ENCODE measurements at regions not wholly inside any gene's neighbourhood (a gene's known extent, or its start where the extent isn't known, plus 50 kb on each side); places are given as distances from the start of the nearest gene placed in this dataset.
A peak's percentile ranks its signal among the peaks of the same experiment; 100 is the strongest.
"Not testable (repeated sequence)": the region's sequence is repeated elsewhere in the genome, so short reads cannot be mapped to it uniquely, and the experiment has no call there.

DNA sequence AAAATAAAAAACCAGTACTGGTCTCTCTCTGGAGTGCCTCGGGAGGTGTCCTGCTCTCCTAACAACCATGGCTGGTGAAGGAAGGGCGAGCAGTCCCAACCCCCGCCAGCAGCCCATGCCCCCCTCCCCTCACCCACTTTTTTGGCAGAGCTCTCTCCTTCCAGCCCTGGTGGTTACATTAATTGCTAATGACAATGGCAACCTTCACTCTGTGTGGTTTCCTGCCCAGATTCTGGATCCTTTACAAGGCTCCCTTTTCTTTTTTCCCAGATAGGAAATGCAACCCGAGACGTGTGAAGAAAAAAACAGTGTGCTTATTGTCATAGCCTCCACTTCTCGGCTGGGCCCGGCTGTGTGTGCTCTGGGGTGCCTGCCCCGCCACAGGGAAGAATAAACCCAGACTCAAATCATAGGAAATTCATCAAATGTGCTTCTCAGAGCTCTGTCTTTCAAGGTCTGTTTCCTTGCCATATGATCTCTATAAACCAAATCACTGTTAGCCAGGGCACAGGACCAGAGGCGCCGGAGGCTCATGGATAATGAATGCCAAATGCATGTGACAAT, 513.0 kb downstream of the SOX6 start:
- Histone ChIP-seq H3K79me2 (ENCODE audit: control insufficient read depth, insufficient read depth, low read length) (no peaks in the 10 kb centered on the region), H3K27me3 (ENCODE audit: insufficient read depth, low read length, poor library complexity) (no peaks in the 10 kb centered on the region), H3K79me1 (ENCODE audit: low read length) (no peaks in the 10 kb centered on the region), H4K5ac (ENCODE audit: low read length) (no peak overlapping the region), H4K8ac (ENCODE audit: low read depth, low read length) (no peak overlapping the region), H3K27ac (ENCODE audit: low read depth, low read length) (no peak overlapping the region), H2BK5ac (ENCODE audit: low read length) (no peak overlapping the region), H2BK15ac (replicated peaks; ENCODE audit: low read depth) (no peak overlapping the region), H3K4me3 (ENCODE audit: low read length) (no peak overlapping the region), H3K9ac (ENCODE audit: low read length) (no peak overlapping the region), H3K4me2 (ENCODE audit: low read length) (no peak overlapping the region), H3K56ac (ENCODE audit: low read length) (no peak overlapping the region), H3K4ac (ENCODE audit: low read depth, low read length) (peak overlapping the region; percentile 16), H3K18ac (ENCODE audit: low read length) (peak overlapping the region; percentile 84), H3K36me3 (ENCODE audit: control insufficient read depth, insufficient read depth, low read length) (no peaks in the 10 kb centered on the region), H2BK120ac (ENCODE audit: low read depth, low read length) (no peak overlapping the region), H3K23ac (ENCODE audit: low read length) (no peak overlapping the region), H2AK5ac (ENCODE audit: low read length) (no peak overlapping the region), H3K4me1 (ENCODE audit: control insufficient read depth, low read depth, low read length) (peaks cover 2% of the 10 kb centered on the region)
- WGBS (ENCODE audit: extremely low coverage, insufficient coverage, low lambda C conversion rate): no CpG with 5 or more reads among the region's 10 CpGs
- no peak for DNase-seq

DNA sequence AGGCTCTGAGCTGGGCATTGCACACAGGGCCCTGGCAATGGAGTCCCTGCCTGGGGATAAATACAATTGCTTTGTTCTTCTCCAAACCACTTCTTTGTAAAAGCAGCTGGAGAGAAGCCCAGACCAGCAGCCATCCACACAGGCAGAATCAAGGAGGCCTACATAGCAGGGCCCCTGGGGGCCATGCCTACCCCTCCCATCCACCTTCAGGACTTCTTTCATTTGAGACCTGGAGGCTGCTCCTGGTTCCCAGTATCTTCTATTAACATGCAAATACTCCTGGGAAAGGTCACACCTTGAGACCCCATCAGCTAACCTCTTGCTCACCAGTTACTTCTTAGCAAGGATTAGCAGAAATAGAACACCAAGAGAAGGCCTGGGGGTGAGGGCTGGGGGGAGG, 511.1 kb downstream of the SOX6 start:
- Histone ChIP-seq H4K5ac (ENCODE audit: low read length) (no peak overlapping the region), H2BK5ac (ENCODE audit: low read length) (no peak overlapping the region), H3K23ac (ENCODE audit: low read length) (no peak overlapping the region), H3K4me3 (ENCODE audit: low read length) (no peak overlapping the region), H3K27me3 (ENCODE audit: insufficient read depth, low read length, poor library complexity) (no peaks in the 10 kb centered on the region), H2BK120ac (ENCODE audit: low read depth, low read length) (peak overlapping the region; percentile 73), H3K56ac (ENCODE audit: low read length) (no peak overlapping the region), H3K4me1 (ENCODE audit: control insufficient read depth, low read depth, low read length) (peaks cover 2% of the 10 kb centered on the region), H3K36me3 (ENCODE audit: control insufficient read depth, insufficient read depth, low read length) (no peaks in the 10 kb centered on the region), H3K4ac (ENCODE audit: low read depth, low read length) (peak overlapping the region; percentile 55), H3K9ac (ENCODE audit: low read length) (no peak overlapping the region), H3K79me1 (ENCODE audit: low read length) (no peaks in the 10 kb centered on the region), H2AK5ac (ENCODE audit: low read length) (no peak overlapping the region), H3K79me2 (ENCODE audit: control insufficient read depth, insufficient read depth, low read length) (no peaks in the 10 kb centered on the region), H3K18ac (ENCODE audit: low read length) (peak overlapping the region; percentile 56), H3K27ac (ENCODE audit: low read depth, low read length) (peak overlapping the region; percentile 58), H3K4me2 (ENCODE audit: low read length) (no peak overlapping the region), H2BK15ac (replicated peaks; ENCODE audit: low read depth) (no peak overlapping the region), H4K8ac (ENCODE audit: low read depth, low read length) (no peak overlapping the region)
- DNase-seq: peak; percentile 72

DNA sequence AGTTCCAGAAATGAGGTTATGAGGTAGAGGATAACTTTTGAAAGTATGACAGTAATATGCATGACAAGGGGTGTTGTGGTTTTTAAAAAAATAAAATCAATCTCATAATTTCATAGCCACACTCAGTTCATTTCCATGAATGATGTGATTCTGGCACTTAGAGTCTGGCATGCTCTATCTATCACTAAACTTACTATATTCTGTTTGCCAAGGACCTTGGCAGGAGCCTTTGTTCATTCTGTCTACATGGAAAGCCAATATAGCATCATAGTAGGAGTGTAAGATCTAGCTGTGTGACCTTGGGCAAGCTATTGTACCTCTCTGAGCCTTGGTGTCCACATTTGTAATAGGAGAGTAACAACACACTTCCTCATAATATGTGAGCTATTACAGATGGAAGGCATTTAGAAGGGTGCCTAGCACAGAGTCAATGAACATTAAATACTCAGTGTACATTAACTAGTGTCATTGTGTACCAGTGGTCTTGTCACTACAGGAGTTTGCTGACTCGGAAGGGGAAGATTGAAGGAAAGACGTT, 507.6 kb downstream of the SOX6 start:
- Histone ChIP-seq H3K4ac (ENCODE audit: low read depth, low read length) (no peak overlapping the region), H3K4me2 (ENCODE audit: low read length) (no peak overlapping the region), H3K36me3 (ENCODE audit: control insufficient read depth, insufficient read depth, low read length) (no peaks in the 10 kb centered on the region), H3K4me1 (ENCODE audit: control insufficient read depth, low read depth, low read length) (peaks cover 2% of the 10 kb centered on the region), H3K23ac (ENCODE audit: low read length) (no peak overlapping the region), H3K79me1 (ENCODE audit: low read length) (no peaks in the 10 kb centered on the region), H2BK5ac (ENCODE audit: low read length) (no peak overlapping the region), H3K18ac (ENCODE audit: low read length) (no peak overlapping the region), H3K56ac (ENCODE audit: low read length) (no peak overlapping the region), H2BK15ac (replicated peaks; ENCODE audit: low read depth) (no peak overlapping the region), H3K4me3 (ENCODE audit: low read length) (no peak overlapping the region), H4K5ac (ENCODE audit: low read length) (no peak overlapping the region), H2BK120ac (ENCODE audit: low read depth, low read length) (no peak overlapping the region), H4K8ac (ENCODE audit: low read depth, low read length) (no peak overlapping the region), H3K27ac (ENCODE audit: low read depth, low read length) (no peak overlapping the region), H3K27me3 (ENCODE audit: insufficient read depth, low read length, poor library complexity) (no peaks in the 10 kb centered on the region), H2AK5ac (ENCODE audit: low read length) (no peak overlapping the region), H3K79me2 (ENCODE audit: control insufficient read depth, insufficient read depth, low read length) (no peaks in the 10 kb centered on the region), H3K9ac (ENCODE audit: low read length) (no peak overlapping the region)
- no CpG with 5 or more reads among the region's 2 CpGs for WGBS (ENCODE audit: extremely low coverage, insufficient coverage, low lambda C conversion rate)
- no peak for DNase-seq

DNA sequence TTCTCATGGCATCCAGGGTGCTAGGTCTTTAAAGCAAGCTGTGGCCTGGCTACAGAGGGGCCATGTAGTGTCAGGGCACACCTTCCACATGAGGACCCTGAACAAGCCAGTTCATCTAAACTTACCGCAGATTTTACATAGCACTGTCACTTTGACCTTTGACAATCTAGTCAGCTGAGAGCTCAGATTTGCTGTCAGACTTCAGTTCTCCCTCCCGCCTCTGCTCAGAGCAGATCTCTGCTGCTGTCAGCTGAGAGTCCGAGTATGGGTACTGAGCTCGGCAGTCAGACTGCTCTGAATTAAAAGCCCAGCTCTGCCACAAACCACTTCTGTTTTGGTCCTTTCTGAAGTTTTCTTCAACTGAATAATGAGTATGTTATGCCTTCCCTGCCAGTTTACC, 507.1 kb downstream of the SOX6 start:
- H3K18ac ChIP-seq (ENCODE audit: low read length): no peak overlapping the region
- no peak overlapping the region for H3K56ac ChIP-seq (ENCODE audit: low read length)
- H4K8ac ChIP-seq (ENCODE audit: low read depth, low read length): no peak overlapping the region
- H3K9ac ChIP-seq (ENCODE audit: low read length): no peak overlapping the region
- H3K79me1 ChIP-seq (ENCODE audit: low read length): no peaks in the 10 kb centered on the region
- DNase-seq: no peak
- H2AK5ac ChIP-seq (ENCODE audit: low read length): no peak overlapping the region
- no peak overlapping the region for H2BK5ac ChIP-seq (ENCODE audit: low read length)
- no peak overlapping the region for H3K4me3 ChIP-seq (ENCODE audit: low read length)
- H3K4ac ChIP-seq (ENCODE audit: low read depth, low read length): no peak overlapping the region
- H2BK15ac ChIP-seq (replicated peaks; ENCODE audit: low read depth): no peak overlapping the region
- H3K4me2 ChIP-seq (ENCODE audit: low read length): no peak overlapping the region
- no peak overlapping the region for H4K5ac ChIP-seq (ENCODE audit: low read length)
- H3K4me1 ChIP-seq (ENCODE audit: control insufficient read depth, low read depth, low read length): no peaks in the 10 kb centered on the region
- no CpG with 5 or more reads among the region's 4 CpGs for WGBS (ENCODE audit: extremely low coverage, insufficient coverage, low lambda C conversion rate)
- H2BK120ac ChIP-seq (ENCODE audit: low read depth, low read length): no peak overlapping the region
- no peaks in the 10 kb centered on the region for H3K27me3 ChIP-seq (ENCODE audit: insufficient read depth, low read length, poor library complexity)
- H3K23ac ChIP-seq (ENCODE audit: low read length): no peak overlapping the region
- no peaks in the 10 kb centered on the region for H3K36me3 ChIP-seq (ENCODE audit: control insufficient read depth, insufficient read depth, low read length)
- no peak overlapping the region for H3K27ac ChIP-seq (ENCODE audit: low read depth, low read length)
- H3K79me2 ChIP-seq (ENCODE audit: control insufficient read depth, insufficient read depth, low read length): no peaks in the 10 kb centered on the region

DNA sequence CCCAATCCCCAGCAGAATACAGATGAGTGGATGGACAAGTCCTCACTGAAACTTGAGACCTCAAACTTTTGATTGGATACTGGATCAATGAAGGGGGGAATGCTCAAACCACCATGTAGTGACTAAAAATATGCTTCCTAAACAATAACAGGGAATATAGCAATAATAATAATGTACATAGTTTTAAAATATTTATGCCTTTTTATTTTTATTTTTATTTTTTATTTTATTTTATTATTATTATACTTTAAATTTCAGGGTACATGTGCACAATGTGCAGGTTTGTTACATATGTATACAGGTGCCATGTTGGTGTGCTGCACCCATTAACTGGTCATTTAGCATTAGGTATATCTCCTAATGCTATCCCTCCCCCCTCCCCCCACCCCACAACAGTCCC, 506.0 kb downstream of the SOX6 start:
- not testable (repeated sequence) for H3K36me3 ChIP-seq (ENCODE audit: control insufficient read depth, insufficient read depth, low read length); H4K5ac ChIP-seq (ENCODE audit: low read length); H2BK120ac ChIP-seq (ENCODE audit: low read depth, low read length); H2AK5ac ChIP-seq (ENCODE audit: low read length); H3K79me1 ChIP-seq (ENCODE audit: low read length); H2BK5ac ChIP-seq (ENCODE audit: low read length); H3K4me3 ChIP-seq (ENCODE audit: low read length); H3K56ac ChIP-seq (ENCODE audit: low read length); H3K27me3 ChIP-seq (ENCODE audit: insufficient read depth, low read length, poor library complexity); H3K23ac ChIP-seq (ENCODE audit: low read length); H3K27ac ChIP-seq (ENCODE audit: low read depth, low read length); H3K18ac ChIP-seq (ENCODE audit: low read length); H3K9ac ChIP-seq (ENCODE audit: low read length); H3K4ac ChIP-seq (ENCODE audit: low read depth, low read length); H4K8ac ChIP-seq (ENCODE audit: low read depth, low read length); DNase-seq; H3K4me2 ChIP-seq (ENCODE audit: low read length); H3K4me1 ChIP-seq (ENCODE audit: control insufficient read depth, low read depth, low read length); H3K79me2 ChIP-seq (ENCODE audit: control insufficient read depth, insufficient read depth, low read length)
- peak overlapping the region; percentile 74 for H2BK15ac ChIP-seq (replicated peaks; ENCODE audit: low read depth)

DNA sequence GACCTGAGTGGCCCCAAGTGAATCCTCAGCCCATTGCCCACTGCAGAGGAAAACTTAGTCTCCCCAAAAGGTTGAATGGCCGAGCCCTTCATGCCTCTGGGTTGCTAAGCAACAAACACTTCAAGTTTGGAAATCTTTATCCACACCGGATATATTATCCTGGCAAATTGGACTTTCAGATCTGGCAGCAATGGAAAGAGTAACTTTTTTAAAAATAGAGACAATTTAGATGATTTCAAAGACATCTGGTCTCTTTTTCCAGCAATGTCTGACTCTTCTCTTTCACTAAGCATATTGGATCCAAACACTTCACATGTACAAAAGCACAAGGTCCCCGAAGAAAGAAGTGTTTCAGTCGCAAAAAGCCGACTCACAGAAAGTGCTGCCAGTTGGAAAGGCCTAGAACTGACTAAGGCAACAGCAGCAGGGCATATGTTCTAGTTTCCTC, 505.3 kb downstream of the SOX6 start:
- Histone ChIP-seq H3K79me1 (ENCODE audit: low read length) (no peaks in the 10 kb centered on the region), H3K27me3 (ENCODE audit: insufficient read depth, low read length, poor library complexity) (no peaks in the 10 kb centered on the region), H2BK5ac (ENCODE audit: low read length) (no peak overlapping the region), H3K27ac (ENCODE audit: low read depth, low read length) (no peak overlapping the region), H3K4me1 (ENCODE audit: control insufficient read depth, low read depth, low read length) (no peaks in the 10 kb centered on the region), H3K4ac (ENCODE audit: low read depth, low read length) (no peak overlapping the region), H4K5ac (ENCODE audit: low read length) (no peak overlapping the region), H3K9ac (ENCODE audit: low read length) (no peak overlapping the region), H3K23ac (ENCODE audit: low read length) (no peak overlapping the region), H3K56ac (ENCODE audit: low read length) (no peak overlapping the region), H3K79me2 (ENCODE audit: control insufficient read depth, insufficient read depth, low read length) (no peaks in the 10 kb centered on the region), H3K4me3 (ENCODE audit: low read length) (no peak overlapping the region), H4K8ac (ENCODE audit: low read depth, low read length) (no peak overlapping the region), H2AK5ac (ENCODE audit: low read length) (no peak overlapping the region), H3K18ac (ENCODE audit: low read length) (no peak overlapping the region), H3K4me2 (ENCODE audit: low read length) (no peak overlapping the region), H2BK120ac (ENCODE audit: low read depth, low read length) (no peak overlapping the region), H2BK15ac (replicated peaks; ENCODE audit: low read depth) (no peak overlapping the region), H3K36me3 (ENCODE audit: control insufficient read depth, insufficient read depth, low read length) (no peaks in the 10 kb centered on the region)
- no peak for DNase-seq
- no CpG with 5 or more reads among the region's 5 CpGs for WGBS (ENCODE audit: extremely low coverage, insufficient coverage, low lambda C conversion rate)
